Mammary epithelial cell (primary cell): ENCODE measurements at regions not wholly inside any gene's neighbourhood (a gene's known extent, or its start where the extent isn't known, plus 50 kb on each side); places are given as distances from the start of the nearest gene placed in this dataset.

Experiments
- CTCF ChIP-seq, 2 donors: IDR thresholded peaks in 1 of 2; conservative IDR thresholded peaks in 1 of 2; 2 replicates each; pipeline ENCODE4 v1.5.1; 2011 to 2012; ENCODE audit warnings: inconsistent platforms in 2 of 2, low read length in 2 of 2, mild to moderate bottlenecking in 2 of 2, control low read depth in 1 of 2, low read depth in 1 of 2; ENCODE audit not compliant: insufficient read depth in 1 of 2; ENCODE audit errors: extremely low read depth in 1 of 2
- EZH2 ChIP-seq: IDR thresholded peaks from 2 replicates; pipeline ENCODE4 v1.6.1; 2012; ENCODE audit warnings: low read length, inconsistent platforms, borderline replicate concordance

GRCh38 chr6:158259845-158260244 lies 52.4 kb upstream of the TULP4 start:
- TF ChIP-seq CTCF (conservative IDR thresholded peaks at IDR 0.05 in 1 of 2, IDR thresholded peaks at IDR 0.05 in 1 of 2; ENCODE audit: extremely low read depth in 1 of 2, insufficient read depth in 1 of 2, low read depth in 1 of 2, low read length in 2 of 2) (no peak), EZH2 (no peak)
